GM18499 (cell line): ENCODE measurements at regions not wholly inside any gene's neighbourhood (a gene's known extent, or its start where the extent isn't known, plus 50 kb on each side); places are given as distances from the start of the nearest gene placed in this dataset.
"Not testable (repeated sequence)": the region's sequence is repeated elsewhere in the genome, so short reads cannot be mapped to it uniquely, and the experiment has no call there.

ENCODE experiments used
- ATAC-seq: cut with Tn5 transposase; IDR thresholded peaks from one replicate; pipeline ENCODE4 v1.9.1; 2021; ENCODE audit warnings: moderate number of reproducible peaks; ENCODE audit not compliant: insufficient read depth, unreplicated experiment

DNA sequence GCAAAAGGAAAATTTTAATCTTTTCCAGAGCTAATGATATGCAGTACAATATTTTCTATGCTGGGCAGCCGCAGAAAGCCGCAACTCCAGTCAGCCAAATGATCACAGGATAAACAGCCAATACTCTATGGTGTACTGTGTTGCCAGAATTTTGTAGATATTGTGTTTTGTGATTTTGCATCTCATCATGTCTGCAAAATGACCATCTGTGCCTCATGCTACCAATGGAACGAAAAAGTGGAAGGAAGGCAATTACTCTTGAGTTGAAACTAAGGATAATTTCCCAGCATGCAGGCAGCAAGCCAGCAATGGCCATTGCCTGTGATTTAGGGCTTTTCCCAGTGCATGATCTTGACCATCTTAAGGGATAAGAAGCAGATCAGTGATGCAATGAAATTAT is 891.9 kb downstream of the PLOD2 start:
- ATAC-seq, result no peak

- ATAC-seq, result no peak
Observed at GRCh38 chr3:145272684-145273083, 888.3 kb downstream of the PLOD2 start.

- ATAC-seq, result no peak
Observed at GRCh38 chr3:145282505-145282904, 878.5 kb downstream of the PLOD2 start.

- ATAC-seq, result peak; percentile 71
Observed at GRCh38 chr3:145286937-145287336, 874.0 kb downstream of the PLOD2 start.

DNA sequence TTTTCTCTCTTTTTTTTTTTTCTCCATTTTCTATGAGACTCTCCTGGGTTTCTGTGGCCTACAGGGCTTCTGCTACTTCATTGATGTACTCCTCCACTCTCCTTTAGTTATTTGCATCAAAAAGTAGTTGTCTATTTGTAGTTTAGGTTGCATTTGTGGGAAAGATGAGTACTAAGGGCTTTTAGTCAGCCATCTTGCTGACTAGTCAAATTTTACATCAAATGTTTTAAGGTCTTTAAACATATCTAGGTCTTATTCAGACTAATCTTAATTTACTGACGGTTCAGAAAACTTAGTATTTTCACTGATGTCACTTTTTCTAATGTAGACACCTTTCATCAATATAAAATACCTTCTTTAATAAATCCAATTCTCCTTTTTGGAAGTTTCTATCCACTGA is 871.0 kb downstream of the PLOD2 start:
- ATAC-seq, result no peak

GRCh38 chr3:145294572-145294971 is 866.4 kb downstream of the PLOD2 start:
- ATAC-seq, result no peak

- no peak for ATAC-seq
Observed at GRCh38 chr3:145307272-145307671, 853.7 kb downstream of the PLOD2 start.

DNA sequence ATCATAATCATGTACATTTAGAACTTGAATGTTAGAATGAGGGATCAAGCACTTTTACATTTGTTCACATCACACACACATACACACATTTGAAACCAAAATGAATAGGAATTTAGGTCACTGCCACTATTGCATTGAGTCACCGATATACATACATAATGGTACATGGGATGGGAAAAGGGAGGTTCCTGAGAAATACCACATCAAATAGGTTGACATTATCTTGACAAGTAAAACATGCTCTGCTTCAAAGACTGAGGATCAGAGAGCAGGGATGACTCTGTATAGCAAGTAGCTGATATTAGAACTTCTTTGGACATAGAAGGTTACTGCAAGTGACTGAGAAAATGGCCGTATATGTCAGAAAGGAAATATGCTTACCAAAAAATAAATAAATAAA is 847.2 kb downstream of the PLOD2 start:
- no peak for ATAC-seq

DNA sequence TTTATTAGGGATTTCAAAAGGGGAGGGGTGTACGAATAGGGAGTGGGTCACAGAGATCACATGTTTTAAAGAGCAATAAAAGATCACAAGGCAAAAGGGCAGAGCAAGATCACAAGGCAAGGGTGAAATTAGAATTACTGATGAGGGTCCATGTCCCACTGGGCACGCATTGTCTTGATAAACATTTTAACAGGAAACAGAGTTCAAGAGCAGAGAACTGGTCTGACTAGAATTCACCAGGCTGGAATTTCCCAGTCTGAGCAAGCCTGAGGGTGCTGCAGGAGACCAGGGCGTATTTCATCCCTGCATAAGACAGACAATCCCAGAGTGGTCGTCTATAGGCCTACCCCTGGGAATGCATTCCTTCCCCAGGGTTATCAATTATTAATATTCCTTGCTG is 844.7 kb downstream of the PLOD2 start:
- ATAC-seq, result not testable (repeated sequence)

DNA sequence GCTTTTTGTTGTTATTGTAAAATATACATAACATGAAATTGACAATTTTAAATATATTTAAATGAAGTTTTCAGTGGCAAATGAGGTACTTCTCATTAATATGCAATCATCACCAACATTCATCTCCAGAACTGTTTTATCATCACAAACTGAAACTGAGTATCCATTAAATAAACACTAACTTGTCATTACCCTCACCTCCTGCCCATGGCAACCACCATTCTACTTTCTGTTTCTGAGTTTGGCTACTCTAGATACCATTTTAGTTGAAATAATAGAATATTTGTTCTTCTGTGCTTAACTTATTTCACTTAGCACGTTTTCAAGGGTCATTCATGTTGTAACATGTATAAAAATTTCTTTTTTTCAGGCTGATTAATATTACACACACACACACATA is 834.3 kb downstream of the PLOD2 start:
- ATAC-seq, result no peak

DNA sequence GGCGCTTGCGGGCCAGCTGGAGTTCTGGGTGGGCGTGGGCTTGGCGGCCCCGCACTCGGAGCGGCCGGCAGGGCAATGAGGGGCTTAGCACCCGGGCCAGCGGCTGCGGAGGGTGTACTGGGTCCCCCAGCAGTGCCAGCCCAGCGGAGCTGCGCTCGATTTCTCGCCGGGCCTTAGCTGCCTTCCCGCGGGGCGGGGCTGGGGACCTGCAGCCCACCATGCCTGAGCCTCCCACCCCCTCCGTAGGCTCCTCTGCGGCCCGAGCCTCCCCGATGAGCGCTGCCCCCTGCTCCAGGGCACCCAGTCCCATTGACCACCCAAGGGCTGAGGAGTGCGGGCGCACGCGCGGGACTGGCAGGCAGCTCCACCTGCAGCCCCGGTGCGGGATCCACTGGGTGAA is 827.6 kb downstream of the PLOD2 start:
- not testable (repeated sequence) for ATAC-seq

- no peak for ATAC-seq
Observed at GRCh38 chr3:145333931-145334330, 827.1 kb downstream of the PLOD2 start.

- no peak for ATAC-seq
Observed at GRCh38 chr3:145355206-145355605, 805.8 kb downstream of the PLOD2 start.

DNA sequence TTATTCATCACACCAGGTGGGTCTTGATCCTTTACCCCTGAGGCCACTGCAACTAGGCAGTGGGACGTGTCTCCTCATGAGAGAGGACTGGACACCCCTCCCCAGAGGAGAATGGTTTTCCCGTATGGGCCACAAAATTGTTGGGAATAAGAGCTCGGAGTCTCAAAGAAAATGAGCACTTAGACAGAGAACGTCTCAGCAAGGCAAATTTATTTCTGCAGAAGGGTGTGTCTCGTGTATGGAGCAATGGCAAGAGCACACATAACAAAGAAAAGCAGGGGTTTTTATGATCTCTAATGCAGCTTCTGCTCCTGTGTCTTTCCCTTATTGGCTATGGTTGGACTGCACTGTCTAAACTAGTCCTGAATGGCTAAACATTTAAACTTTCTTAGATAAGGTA is 803.5 kb downstream of the PLOD2 start:
- ATAC-seq, result no peak

DNA sequence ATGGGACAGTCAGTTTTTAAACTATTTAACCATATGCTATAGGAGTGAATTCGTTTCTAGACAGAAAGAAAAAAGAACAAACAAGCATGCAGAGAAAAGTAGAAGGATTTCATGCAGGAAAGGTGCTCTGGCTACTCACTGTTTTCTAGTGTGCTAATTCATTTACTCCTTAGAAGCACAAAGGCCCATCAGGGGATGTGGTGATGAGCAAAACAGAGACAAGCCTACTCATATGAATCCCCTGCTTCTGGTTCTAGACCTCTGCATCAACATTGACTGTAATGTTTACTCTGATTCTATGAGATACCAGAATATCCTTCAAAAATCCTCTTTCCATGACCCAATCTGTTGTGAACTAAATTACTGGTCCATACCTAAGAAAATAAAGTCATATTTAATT is 801.9 kb downstream of the PLOD2 start:
- ATAC-seq, result no peak

DNA sequence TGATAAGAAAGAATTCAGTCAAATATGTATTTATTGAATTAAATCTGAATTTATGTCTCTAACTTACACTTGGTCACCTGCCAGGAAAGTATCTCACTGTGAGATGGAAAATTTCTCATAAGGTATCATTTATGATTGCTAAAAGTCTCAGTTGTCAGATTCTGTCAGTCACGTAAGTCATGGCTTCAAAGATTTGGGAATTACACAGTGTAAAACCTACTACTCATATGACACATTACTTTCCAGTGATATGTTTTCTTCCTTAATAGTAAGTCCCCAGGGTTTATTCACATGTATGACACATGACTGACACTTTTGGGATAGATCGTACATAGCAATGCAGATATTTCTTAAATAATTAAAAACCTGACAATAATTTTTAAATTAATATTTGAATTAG is 792.2 kb downstream of the PLOD2 start:
- ATAC-seq, result no peak

DNA sequence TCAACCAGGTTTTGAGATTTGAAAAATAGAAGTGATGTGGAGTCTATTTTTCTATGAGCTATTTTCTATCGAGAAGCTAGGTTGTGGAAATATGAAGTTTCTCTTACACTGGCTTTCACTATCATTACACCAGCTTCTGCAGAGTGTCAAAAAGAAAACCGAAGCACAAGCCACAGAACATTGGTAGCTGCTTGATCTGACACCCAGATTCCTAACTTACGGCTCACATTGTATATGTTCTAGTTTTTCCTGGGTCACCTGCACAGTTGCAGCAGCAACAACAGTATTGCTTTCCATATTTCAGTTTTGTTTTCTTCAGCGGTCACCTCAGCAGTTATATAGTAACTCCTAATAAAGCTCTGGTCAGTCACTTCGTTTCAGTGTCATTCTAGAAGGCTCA is 790.1 kb downstream of the PLOD2 start:
- no peak for ATAC-seq

GRCh38 chr3:145377301-145377700 is 783.7 kb downstream of the PLOD2 start:
- no peak for ATAC-seq

GRCh38 chr3:145383416-145383815 is 777.6 kb downstream of the PLOD2 start:
- no peak for ATAC-seq

- ATAC-seq, result no peak
Observed at GRCh38 chr3:145384307-145384706, 776.7 kb downstream of the PLOD2 start.

- ATAC-seq, result no peak
Observed at GRCh38 chr3:145387211-145387610, 773.8 kb downstream of the PLOD2 start.

DNA sequence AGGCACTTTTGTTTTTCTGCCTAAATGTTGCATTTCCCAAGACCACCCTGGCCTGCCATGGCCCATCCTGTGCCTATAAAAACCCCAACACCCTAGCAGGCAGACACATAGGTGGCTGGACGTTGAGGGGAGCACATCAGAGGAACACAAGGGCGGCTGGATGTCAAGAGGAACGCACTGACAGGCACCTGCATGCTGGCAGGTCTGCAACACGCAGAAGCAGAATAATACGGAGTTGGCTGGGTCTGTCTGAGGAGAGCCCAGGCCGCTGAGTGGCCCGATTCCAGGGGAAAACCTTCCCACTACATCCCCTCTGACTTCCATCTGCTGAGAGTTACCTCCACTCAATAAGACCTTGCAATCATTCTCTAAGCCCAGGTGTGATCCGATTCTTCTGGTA is 765.6 kb downstream of the PLOD2 start:
- ATAC-seq, result no peak

DNA sequence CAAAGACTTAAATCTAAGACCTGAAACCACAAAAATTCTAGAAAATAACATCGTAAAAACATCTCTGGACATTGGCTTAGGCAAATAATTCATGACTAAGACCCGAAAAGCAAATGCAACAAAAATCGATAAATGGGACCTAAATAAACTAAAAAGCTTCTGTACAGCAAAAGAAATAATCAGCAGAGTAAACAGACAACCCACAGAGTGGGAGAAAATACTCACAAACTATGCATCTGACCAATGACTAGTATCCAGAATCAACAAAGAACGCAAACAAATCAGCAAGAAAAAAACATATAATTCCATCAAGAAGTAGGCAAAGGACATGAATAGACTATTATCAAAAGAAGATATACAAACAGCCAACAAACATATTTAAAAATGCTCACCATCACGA is 749.4 kb downstream of the PLOD2 start:
- ATAC-seq, result no peak
